NCI-H345 (cell line): ENCODE measurements at regions not wholly inside any gene's neighbourhood (a gene's known extent, or its start where the extent isn't known, plus 50 kb on each side); places are given as distances from the start of the nearest gene placed in this dataset.

ENCODE experiments used
- DNase-seq: peaks from one replicate; lab custom pipeline; 2025; lab: John Stamatoyannopoulos, UW

GRCh38 chr17:33642002-33642401 is 348.9 kb upstream of the ASIC2 start:
- DNase-seq = no peak

- no peak for DNase-seq
Measured at GRCh38 chr17:33647956-33648355, 354.9 kb upstream of the ASIC2 start.

DNA sequence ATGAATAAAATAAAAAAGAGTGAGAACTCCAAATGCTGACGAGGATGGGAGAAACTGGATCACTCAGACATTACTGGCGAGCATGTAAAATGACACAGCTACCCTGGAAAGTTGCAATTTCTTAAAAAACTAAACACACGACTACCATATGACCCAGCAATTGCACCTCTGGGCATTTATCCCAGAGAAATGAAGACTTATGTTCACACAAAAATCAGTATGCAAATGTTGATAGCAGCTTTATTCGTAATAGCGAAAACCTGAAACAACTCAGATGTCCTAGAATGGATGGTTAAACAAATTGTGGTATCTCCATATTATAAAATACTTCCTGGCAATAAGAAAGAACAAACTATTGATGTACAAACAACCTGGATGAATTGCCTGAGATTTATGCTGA is 357.2 kb upstream of the ASIC2 start:
- no peak for DNase-seq

GRCh38 chr17:33651686-33652085 is 358.6 kb upstream of the ASIC2 start:
- no peak for DNase-seq

- DNase-seq = no peak
Measured at GRCh38 chr17:33652731-33653398, 359.8 kb upstream of the ASIC2 start.

GRCh38 chr17:33653399-33653788 is 360.3 kb upstream of the ASIC2 start:
- no peak for DNase-seq

DNA sequence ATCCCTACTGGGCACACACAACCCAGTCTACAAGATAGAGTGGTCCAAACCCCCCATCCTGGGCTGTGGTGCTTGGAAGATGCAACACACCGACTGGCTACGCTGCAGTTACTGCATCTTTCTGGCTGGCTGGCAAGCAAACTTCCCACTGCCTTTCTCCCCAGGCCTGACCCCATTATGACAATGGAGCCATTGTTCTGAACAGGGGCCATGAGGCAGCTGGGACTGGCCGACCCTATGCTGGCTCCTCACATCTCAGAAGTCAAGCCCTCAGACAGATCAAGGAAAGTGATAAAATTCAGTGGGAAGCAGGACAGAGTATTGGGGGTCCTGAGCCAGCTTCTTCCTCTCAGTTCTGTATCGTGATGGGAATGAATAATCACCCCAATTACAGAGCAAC is 364.1 kb upstream of the ASIC2 start:
- no peak for DNase-seq

- no peak for DNase-seq
Measured at GRCh38 chr17:33661975-33662374, 368.9 kb upstream of the ASIC2 start.

DNA sequence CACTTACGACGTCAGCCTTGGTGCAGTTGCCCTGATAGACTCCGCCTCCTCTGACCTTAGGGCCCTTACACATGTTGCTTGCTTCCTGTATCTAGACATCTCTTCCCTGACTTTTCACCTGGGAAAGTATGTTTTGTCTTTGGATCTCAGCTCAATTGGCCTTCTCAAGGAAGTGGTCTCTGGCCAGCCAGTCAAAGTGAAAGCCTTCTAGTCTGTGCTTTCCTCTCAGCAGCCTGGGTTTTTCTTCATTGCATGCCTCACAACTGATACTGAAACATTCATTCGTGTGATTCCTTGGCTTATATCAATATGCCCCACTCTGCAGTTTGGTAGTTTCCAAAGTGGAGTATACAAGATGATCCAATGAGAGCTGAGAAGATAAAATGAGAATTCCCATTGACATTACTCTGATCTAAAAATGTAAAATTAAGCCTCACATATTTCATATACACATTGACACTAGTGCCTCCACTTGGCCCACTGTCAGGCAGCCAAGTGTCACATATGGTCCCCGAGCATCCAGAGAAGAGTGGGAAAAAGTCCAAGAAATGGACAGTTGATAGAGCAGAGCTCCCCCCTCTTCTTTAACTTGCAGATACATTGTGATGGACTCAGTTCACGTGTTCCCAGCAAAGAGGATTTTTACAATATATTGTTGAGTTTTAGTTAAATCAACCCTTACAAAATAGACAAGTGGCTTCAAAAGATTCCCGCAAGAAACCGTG is 371.2 kb upstream of the ASIC2 start:
- no peak for DNase-seq

DNA sequence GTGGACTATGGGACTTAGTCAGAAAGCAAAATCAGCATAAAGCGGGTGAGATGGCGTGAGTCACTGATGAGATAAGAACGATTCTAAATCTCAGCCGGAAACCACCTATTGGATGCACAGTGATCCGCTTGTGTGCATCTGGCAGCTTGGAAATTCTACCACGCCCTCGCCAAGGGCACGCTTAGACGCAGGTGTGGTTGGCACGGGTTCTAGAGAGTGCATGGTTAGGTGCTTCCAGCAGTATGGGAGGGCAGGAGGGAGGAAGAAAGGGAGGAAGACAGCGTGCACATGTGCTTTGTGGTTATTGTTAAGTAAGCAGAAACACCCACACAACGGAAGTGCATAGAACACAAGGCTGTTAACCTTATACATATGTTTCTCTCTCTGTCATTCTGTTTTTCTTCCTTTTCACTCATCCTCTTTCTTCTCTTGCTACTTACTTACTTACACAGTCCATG is 374.0 kb upstream of the ASIC2 start:
- DNase-seq = no peak

- no peak for DNase-seq
Measured at GRCh38 chr17:33667671-33668070, 374.6 kb upstream of the ASIC2 start.

DNA sequence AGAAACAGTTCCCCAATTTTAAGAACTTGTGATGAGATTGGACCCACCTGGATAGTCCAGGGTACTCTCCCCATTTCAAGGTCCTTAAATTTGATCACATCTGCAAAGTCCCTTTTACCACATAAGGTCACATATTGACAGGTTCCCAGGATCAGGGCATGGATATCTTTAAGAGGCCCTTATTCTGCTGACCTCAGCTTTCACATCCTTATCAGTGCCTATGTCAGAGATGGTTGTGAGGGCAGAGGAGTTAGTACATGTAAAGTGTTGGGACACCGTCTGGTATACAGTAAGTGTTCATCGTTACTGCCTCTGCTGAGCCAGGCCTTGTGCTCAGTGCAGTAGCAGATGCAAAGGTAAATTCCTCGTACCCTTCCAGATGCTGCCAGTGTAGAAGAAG is 375.4 kb upstream of the ASIC2 start:
- no peak for DNase-seq

GRCh38 chr17:33671491-33671890 is 378.4 kb upstream of the ASIC2 start:
- DNase-seq = no peak

DNA sequence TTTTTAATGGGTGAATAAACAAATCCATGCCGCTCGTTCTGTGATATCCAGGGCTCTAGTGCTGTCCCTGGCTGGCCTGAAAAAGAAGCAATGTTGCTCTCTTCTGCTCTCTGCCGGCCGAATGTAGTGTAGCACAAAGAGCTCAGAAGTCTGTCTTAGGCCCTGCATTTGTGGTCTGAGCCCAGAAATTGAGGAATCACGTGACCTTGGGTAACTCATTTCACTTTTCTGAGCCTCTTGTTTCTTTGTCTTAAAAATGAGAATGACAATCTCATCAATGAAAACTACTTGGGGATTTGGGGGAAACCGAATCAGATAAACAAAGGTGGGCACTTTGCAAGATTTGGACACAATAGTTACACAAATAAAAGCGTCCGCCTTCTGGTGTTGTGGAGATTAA is 381.6 kb upstream of the ASIC2 start:
- DNase-seq = peak; percentile 39

- no peak for DNase-seq
Measured at GRCh38 chr17:33676444-33676843, 383.3 kb upstream of the ASIC2 start.

DNA sequence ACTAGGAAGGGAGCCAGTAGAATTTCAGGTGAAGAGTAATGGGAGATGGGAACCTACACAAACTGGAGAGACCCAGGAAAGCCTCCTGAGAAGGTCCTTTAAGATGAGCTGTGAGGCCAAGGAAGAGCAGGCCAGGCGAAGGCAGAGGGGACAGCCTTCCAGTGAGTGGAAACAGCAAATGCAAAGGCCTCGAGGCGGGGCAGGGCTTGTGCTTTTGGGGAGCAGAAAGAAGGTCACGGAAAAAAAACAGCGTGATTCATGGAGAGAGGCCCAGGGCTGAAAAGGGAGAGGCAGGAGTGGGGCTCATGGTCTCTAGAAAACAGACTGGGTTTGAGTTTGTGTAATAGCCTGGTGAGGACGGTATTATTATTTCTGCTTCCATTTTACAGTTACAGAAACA is 386.5 kb upstream of the ASIC2 start:
- no peak for DNase-seq

DNA sequence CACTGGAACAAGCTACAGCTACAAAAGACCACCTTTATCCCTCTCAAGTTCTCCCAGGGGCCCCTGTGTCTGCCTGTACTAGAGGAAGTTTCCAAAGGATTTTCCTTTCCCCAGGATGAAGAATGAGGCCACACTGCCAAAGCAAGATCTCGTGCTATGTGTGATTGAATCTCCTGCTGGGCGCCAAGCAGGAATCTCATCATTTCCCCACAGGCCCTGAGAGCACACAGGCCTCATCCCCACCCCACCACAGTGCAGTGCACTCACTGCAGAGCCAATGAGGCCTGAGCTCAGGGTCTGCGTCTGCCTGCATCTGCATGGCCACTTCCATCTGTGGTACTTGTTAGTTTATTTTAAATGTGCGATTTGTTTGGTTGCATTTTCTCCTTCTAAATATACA is 387.4 kb upstream of the ASIC2 start:
- DNase-seq = no peak

DNA sequence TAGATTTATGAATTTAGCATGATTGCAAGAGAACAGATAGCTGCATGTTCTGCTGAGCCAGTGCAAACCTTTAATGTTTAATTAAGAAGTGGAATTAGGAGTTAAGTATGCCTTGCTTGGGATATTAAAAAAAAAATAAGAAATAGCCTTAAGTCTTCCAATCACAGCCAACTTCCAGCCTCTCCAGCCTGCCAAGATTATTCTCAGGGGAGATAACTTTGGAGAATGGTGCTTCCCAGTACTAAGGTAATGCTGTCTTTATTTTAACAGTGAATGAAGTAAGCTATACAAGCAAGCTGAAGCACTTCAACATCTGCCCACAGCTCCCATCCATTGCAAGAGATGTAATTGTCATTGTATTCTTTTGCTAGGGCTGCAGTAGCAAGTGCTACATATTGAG is 389.5 kb upstream of the ASIC2 start:
- no peak for DNase-seq

- DNase-seq = peak; percentile 53
Measured at GRCh38 chr17:33684735-33685134, 391.6 kb upstream of the ASIC2 start.

GRCh38 chr17:33686171-33686570 is 393.1 kb upstream of the ASIC2 start:
- DNase-seq = peak; percentile 5

DNA sequence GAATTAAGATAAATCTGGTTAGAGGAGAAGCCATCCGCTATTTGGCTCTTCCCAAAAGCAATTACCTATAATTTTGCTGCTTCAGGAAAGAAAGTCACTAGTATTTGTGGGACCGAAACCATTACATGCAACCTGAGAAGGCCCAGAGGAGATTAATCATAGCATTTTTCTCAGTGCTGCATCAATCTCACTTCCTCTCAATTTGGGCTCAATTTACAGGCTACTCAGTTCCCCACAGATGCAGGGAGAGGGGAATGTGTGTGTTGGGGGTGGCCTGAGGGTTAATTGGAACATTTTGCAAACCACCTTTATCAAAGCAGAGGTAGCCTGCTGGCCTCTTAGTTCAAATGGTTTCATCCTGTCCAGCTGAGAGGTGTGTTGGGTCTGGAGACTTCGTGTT is 394.7 kb upstream of the ASIC2 start:
- no peak for DNase-seq

DNA sequence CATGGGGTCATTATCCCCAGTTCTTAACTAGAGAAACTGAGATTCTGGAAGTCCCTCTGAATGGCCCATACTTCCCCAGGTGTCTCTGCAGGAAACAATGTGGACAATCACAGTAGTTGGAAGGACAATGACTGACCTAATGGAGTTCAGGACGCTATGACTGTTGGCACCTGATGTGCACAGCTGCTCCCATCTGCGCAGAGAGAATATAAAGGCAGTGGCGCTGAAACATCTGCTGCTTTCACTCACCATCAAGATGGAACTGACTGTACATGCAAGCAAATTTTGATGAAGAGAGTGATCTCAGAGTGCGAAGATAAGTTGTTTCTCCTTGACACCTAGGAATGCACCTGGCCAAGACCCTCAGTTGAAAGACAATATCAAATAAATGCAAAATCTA is 395.7 kb upstream of the ASIC2 start:
- DNase-seq = no peak

GRCh38 chr17:33689725-33690124 is 396.6 kb upstream of the ASIC2 start:
- DNase-seq = no peak

- DNase-seq = no peak
Measured at GRCh38 chr17:33695431-33695830, 402.3 kb upstream of the ASIC2 start.
